ENCODE measurements at regions not wholly inside any gene's neighbourhood (a gene's known extent, or its start where the extent isn't known, plus 50 kb on each side); places are given as distances from the start of the nearest gene placed in this dataset.
"Not testable (repeated sequence)": the region's sequence is repeated elsewhere in the genome, so short reads cannot be mapped to it uniquely, and the experiment has no call there.

DNA sequence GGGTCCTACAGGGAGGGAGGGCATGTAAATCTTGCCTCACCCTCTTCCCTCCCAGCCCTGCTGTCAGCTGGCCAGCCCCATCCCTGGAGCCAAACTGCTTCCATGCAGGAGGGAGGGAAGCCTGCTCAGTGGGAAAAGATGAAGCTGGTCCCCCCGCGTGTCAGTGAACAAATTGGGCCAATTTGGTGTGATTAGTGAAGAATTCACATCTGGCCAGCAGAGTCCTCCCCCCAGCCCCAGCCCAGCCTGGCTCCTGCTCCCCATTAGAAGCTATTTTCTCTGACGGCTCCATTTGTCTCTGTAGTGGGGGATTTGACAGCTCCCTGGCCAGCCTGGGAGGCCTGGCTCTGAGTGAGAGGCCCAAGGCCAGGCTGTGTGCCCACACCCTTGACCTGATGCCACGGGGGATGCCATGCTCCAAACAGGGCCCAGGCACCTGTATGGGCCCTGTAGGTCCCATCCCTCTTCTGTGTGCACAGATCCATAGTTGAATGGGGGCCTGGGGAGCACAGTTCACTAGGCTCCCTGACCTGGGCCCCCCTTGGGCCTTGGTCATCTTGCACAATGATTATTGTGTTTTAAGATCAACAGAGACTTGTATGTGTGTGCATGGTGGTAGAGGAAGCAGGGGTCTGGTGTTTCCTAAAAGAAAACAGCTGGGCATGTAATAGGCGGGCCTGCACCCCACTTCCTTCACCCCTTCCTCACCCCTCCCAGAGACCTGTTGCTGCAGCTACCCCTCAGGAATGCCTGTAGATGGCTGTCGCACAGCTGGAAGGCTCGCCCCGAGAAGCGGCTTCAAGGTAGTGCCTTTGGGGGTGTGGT, 50.7 kb upstream of the TAC4 start:
- no peak for DNase-seq

DNA sequence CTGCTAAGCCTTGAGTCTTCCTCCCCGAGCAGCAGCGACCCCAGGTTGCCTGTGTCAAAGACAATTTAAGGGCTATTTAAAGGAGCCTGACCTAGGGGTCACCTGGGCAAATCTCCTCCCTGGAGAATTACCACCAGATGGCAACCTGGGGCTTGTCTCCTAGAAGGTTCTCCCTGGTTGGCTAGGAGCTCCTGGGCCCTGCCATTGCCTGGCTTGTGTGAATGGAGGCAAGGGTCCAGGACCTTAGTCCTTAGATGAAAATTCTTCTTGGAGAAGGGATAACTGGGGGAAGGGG, 51.3 kb upstream of the TAC4 start:
- no peak for DNase-seq

DNA sequence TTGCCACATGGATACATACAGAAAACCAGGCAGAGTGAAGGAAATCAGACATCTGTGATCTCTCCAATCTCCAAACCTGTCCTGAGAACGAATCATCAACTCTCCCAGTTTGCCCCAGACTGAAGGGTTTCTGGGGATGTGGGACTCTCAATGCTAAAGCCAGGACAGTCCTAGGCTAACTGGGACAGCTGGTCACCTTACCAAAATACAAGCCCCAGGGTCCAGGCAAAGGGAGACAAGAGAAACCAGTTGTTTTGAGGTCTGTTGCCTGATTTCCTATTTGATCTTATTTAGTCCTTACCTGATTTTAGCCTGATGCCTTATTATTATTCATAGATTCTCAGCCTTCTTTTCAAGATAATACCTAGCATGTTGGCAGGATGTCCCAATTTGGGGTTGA, 51.7 kb upstream of the TAC4 start:
- no peak for DNase-seq

DNA sequence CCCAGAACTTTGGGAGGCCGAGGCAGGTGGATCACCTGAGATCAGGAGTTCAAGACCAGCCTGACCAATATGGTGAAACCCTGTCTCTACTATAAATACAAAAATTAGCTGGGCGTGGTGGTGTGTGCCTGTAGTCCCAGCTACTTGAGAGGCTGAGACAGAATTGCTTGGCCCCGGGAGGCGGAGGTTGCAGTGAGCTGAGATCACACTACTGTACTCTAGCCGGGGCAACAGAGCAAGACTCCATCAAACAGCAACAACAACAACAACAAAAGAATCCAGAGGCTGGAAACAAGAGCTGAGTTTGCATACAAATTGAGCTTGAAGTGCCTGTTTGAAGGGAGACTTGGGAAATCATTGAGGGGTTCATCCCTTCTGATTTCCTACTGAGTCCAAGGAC, 52.9 kb upstream of the TAC4 start:
- not testable (repeated sequence) for DNase-seq

DNA sequence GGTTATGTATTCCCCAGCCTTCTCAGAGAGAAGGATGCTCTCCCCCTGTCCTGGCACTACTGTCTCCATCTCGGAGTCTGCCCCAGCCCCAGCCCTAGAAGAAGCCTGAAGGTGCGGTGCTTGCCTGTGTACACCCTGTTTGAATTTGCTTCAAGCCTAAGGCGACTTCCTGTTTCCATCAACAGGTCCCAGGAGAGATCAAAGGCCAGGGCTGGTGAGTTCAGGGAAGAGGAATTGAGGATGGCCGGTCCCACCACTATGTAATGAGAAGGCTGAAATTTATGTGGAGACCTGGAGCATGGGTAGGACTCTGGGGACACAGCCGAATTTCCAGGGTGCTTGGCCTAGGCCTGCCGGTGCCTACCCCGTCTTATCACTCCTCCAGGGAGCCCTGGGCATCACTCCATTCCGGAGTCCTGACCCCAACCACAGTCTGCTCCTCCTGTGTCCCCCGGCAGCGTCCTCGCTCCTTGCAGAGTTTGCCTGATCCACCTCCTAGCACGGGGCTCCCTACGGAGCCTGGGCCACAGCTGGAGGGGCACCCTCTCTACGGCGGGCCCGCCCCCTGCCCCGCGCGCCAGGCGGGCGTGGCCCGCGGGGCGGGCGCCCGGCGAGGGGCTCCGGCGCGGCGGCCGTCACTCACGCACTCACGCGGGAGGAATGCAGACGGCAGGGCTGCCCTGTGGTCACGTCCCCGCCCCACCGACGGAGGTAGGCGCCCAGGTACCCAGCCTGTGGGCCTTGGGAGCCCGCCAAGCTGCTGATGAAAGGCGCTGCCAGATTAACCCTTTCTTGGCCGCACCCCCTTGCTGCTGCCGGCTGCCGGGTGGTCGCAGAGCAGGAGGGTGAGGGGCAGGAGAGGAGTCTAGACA, 53.8 kb upstream of the TAC4 start:
- DNase-seq = no peak

DNA sequence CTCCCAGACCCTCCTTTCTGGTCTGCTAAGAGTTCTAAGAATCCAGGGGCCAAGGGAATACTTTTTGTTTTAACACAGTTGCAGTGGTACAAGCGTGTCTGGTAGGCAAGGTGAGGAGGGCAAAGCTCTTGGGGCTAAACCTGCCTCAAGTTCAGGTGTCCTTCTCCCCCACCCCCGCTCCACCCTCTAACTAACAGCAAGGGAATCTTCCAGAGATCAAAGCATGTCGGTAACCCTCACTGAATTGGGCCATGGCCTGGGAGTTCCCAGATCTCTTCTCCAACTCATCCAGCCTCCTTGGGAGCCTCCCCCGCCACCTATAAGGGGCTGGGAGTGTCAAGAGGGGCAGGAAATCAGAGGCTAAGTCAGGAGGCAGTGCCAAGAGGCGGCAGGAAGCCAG, 55.7 kb upstream of the TAC4 start:
- no peak for DNase-seq

DNA sequence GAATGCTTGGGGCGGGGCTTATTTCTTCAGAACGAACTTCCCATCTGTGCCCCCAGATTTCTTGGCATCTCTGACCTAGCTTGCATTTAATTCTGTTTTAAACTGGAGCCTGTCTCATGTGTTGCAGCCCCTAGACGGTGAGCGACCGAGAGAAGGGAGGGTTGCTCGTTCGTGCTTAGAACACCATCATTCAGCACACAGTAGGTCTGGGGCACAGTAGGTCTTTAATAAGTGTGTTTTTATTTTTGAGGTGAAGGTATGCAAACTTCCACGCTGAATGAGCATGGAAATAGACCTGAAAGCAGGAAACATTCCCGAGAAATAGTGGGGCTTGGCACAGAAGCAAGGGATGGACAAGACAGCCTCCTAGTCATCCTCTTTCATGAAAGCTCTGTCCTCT, 57.0 kb upstream of the TAC4 start:
- DNase-seq = no peak

DNA sequence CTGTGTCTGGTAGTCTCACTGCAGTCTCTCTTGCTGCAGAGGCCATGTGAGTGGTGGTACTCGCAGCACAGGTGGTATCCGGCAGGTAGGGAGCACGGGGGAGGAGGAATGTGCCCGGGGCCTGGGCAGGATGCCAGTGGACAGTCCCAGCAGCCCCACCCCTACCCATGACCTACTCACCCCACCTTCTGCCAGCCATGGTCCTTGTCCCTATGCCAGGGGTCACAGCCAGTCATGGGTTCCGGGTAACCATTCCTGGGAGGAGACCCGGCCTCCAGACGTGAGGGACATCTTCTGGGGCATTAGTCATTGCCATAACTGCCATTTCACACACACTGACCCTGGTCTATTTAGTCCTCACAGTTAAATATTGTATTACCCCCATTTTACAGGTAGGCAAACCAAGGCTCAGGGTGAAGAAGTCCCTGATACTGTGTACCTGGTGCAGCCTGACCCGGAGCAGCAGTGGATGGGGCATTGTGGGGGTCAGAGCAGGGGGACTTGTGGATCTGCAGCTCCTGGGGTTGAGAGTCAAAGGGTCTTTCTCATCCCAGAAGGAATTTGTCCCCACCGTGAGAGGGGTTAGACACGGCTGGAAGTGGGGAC, 58.8 kb upstream of the TAC4 start:
- DNase-seq = no peak

DNA sequence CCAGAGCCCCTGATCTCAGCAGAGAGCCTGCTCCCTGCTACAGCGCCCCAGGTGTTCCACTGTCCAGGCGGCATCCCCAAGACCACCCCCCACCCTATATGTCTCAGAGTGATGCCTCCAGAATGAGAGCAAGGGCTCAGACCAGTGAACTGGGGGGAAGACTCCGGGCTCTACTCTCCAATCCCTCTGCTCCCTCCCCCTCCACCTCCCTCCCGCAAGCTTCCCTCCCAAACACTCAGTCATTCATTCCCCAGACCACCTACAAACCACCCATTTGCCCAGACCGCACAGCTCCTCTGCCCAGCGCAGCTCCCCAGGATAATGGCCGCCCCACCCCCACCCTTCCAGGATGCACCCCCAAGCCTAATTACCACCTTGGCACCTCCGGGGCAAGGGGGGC, 59.4 kb upstream of the TAC4 start:
- DNase-seq = no peak

DNA sequence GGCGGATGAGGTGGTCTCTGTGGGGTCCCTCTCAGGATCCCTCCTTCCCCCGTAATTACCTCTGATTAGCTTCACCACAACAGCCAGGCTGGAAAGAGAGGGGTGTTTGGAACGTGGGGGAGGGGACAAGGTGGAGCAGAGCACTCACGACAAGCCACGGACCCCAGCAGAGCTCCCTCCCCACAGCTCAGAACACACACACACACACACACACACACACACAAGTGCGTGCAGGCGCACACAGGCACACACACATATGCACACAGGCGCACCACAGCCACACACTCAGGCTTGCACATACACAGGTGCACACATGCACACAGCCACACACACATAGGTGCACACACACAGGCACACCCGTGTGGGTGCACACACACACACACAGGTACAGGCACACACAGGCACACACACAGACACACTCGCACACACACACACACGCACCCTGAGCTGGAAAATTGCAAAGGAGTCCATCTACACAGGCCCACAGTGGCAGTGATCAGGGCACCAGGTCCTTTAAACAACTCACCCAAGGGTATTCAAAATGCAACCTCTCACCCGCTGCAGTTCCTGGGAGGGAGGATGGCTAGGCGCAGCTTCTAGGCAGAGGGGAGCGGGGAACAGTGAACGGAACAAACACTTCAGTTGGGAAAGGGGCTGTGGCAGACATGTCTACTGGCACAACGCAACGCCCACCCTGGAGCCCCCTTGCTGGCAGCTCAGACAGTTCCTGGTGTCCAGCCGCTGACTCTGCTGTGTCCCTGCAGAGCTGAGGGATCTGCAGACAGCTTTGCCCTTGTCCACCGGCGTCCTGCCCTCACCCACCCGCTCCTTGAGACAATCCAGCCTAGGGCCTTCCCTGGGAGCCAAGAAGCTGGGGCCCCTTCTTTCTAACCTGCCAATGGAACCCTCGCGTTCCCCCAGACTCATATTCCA, 59.9 kb upstream of the DLX4 start:
- DNase-seq = no peak

DNA sequence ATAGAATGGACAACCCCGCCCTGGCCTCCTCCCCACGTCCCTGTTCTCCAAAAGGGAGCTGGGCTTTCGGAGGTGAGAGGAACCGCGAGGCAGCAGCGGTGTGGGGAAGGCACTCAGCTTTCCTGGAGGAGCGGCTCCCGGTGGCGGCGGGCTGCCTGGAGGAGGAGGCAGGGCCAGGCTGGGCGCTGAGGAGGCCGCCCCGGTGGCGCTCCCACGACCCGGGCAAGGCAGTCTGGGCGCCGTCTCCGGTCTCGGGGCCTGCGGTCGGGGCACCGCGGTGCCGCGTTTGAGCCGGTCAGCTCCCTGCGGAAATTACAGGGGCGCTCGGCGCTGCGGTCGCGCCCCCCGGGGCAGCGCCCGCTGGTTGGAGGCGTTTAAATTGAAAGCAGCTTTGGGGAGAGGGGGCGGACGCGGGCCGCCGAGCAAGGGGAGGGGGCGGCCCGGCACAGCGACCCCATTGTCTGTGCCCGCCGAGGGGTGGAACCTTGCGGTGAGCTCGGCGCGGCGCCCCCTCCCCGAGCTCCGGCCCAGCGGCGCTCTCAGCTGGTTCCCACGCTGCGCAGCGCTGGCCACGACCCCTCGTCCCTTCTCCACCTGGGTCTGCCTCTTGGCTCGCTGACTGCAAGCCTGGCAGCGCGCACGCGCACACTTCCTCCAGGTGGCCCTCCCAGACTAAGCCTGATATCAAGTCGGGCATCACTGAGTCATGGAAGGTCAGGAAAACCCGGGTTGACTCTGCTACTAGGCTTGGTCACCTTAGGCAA, 58.7 kb upstream of the DLX4 start:
- DNase-seq = no peak

DNA sequence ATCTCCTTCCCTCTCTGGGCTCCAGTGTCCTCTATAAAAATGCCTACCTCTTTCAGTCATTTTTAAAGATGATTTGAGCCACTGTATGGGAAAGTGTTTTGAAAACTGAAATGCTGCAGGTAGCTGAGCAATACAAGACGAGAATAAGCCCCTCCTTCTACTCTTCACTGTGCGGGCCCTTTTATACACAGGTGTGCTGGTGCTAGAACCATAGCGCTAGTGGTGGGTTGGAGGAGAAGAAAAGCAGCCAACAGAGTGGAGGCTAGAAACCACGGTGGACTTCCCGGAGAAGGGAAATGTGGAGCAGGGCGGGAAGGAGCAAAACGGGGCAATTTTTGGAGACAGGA, 58.2 kb upstream of the DLX4 start:
- no peak for DNase-seq

DNA sequence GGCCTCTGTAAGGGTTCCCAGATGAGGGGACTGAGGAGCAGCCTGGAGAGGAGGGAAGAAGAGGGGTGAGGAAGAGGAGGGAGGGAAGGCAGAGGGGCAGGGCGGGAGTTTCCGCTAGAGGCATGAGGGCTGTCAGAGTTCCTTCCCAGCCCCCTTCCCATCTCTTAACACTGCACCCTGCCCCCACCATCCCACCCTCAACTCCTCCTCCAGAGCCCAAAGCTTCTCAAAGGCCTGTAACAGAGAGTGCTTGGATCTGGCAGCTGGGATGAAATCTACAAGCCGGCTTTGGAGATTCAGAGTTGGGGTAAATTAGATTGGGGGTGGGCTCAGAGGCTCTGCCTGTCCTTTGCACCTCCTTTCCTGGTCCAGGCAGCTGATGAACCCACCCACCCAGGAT, 57.3 kb upstream of the DLX4 start:
- DNase-seq = no peak

DNA sequence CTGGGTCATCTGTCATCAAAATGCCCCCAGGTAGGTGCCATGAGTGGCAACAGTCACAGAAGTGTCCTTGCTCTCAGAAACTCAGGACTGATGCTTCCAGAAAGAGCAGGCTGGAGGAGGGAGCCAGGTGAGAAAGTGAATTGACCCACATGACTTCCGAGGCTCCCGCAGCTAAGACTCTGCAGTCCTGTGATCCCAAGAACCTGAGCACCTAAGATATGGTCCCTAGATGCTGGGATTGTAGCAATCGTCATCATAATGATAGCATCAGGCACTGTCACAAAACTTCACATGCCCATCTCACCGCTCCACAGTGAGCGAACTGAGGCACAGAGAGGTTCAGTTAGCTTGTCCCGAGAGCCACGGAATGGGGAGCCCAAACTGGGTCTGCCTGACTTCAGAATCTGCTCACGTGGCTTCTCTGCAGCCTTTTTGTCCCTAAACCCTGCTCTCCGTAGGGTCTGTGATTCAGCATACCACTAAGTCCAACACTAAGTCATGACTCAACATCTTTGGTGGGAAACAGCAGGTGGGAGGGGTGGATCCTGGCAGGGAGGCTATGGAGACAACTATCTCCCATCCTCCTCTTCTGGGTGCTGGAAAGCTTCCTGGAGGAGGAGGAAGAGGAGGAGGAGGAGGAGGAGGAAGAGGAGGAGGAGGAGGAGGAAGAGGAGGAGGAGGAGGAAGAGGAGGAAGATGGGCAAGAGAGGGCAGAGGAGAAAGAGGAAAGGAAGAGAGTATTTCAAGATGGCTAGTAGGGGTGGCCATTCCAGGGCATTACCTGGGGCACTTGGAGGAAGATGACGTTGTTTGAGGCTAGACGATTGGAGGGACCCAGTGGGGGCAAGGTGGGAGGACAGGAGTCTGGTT, 55.5 kb upstream of the DLX4 start:
- no peak for DNase-seq

DNA sequence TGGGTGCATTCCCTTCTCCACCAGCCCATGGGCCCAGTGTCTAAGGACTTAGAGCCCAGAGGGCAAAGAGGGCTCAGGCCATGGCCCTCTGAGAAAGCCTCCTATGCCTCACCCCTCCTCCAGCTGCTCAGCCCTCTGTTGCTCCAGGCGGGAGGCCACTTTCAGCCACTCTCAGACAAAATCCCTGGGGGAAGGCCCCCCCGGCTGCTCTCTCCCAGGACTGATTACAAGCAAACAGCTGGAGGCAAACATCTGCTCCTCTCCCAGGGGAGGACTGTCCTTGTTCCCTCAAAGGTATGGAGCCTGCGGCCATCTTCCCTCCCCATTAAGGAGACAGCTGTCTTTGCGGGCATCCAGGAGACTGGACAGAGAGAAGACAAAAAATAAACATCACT, 54.9 kb upstream of the DLX4 start:
- DNase-seq = peak; percentile 62

DNA sequence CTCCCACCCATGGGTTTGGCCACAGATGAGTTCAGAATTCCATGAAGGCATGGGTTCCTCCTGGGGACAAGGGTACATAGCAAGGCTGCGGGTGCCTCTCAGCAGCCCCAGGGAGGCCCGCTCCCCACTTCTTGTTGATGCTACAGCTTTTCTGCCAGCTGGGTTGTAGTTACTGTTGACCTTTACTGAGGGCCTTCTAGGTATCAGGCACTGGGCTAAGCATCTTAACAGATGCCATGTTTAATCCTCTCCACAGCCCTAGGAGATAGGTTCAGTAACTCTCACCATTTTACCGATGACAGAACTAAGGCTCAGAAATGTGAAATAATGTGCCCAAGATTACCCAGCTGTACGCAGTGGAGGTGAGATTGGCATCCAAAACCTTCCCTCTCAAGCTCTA, 54.3 kb upstream of the DLX4 start:
- no peak for DNase-seq

DNA sequence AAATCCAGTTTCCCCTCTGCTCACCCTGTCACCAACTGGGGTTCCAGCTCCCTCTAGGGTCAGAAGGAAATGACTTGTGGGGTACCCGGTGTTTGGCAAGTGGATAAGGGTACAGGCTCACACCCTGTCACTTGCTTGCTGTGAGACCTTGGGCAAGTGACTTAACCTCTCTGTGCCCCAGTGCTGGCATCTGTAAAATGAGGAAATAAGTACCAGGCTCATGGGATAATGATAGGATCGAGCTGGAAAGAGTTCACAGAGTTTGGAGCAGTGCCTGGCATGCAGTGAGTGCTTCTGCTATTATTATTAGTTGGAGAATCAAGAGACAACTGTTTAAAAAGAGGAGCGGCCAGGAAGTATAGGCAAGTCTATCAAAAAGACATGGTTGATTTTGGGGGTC, 53.7 kb upstream of the DLX4 start:
- DNase-seq = no peak

DNA sequence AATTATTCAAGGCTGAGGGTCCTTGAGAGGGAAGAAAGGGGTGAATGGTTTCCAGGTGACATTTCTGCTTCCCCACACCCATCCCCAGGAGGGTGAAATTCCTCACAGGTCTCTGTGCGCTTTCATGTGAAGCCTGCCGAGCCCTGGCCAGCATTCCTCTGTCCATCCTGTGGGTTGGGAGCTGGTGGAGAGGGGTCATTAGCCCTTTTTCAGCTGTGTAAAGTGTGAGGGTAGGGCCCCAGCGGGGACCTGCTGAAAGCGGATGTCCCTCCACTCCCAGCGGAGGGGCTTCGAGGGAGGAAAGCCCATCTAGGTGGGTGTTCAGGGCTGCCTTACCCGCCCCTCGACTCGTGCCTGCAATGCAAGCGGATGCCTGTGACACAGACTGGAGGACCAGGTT, 53.3 kb upstream of the DLX4 start:
- DNase-seq = no peak

DNA sequence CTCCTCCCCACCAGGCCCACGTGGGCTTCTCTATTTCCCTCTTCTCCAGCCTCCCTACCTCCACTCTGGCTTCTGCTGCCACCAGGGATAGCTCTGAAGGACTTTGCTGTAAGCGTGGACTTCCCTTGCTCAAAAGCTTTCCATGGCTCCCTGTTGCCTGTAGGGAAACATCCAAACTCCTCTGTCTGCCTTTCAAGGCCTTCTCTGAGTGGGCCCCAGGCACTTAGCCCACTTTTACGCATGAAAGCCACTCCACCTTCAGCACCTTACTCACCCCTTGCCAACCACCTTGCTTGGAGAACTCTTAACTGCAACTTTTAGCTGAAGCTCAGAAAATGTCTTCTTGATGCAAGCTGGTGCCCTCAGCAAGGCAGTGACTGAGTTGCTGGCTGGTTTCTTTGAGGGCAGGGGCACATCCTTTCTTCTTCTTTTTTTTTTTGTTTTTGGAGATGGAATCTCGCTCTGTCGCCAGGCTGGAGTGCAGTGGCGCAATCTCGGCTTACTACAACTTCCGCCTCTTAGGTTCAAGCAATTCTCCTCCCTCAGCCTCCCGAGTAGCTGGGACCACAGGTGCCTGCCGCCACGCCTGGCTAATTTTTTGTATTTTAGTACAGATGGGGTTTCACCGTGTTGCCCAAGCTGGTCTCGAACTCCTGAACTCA, 52.0 kb upstream of the DLX4 start:
- no peak for DNase-seq

DNA sequence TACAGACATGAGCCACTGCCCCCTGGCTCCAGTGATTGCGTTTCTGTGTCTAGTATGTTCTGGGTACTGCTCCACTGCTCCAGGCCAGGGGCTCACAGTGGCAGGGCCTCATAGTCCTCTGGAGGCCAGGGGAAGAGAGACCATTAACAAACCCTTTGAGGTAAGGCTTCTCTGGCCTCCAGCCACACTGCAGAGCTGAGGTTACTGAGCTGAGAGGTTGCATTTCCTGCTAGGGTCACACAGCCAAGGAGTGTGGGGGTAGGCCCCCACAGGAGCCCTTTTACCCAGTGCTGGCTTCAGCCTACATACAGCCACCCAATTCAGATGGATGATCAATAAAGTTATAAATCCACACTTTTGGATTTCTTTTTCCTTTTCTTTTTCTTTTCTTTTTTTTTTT, 50.4 kb upstream of the DLX4 start:
- no peak for DNase-seq

Data from DMS 273 treated with DMSO at 0.1 percent for 48 hours (cell line).